ENCODE measurements at regions not wholly inside any gene's neighbourhood (a gene's known extent, or its start where the extent isn't known, plus 50 kb on each side); places are given as distances from the start of the nearest gene placed in this dataset.

DNA sequence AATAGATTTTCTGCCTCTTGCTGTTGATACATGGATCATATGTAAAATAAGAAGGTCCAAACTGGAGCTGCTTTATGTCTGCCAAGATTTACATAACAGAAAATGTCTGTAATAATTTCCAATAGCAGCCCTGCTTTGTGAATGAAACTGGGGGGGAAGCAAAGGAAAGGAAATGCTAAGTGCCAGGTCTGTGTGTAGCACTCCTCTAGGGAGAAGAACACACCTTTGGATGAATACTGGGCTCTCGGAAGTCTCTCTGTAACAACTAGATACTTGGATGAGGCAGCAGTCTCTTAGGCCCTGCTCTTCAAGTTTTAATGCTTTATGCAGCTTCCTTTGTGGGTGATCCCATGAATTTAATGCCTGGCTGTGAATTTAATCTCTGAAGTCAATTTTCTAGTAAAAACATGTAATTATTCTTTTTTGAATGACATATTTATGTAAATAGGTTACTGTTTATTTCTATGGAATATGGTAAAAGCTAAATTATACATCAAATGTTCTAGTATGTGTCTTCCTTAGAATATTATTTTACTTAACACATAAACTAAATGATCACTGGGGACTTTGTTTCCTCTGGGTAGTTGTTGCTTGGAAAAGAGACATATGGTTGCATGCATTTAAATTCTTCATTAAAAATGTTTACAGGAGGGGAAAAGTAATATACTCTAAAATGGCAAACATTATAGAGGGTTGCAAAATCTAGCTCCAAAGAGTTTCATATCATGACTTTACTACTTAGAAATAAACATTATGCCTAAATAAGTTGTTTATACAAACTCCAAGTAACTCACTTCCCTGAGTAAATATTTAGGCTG, 336.6 kb upstream of the CWC22 start:
- no peak for DNase-seq

- no peak for DNase-seq
These were observed 330.0 kb upstream of the CWC22 start for GRCh38 chr2:180337136-180337535.

GRCh38 chr2:180336550-180336949, 329.5 kb upstream of the CWC22 start:
- no peak for DNase-seq

DNA sequence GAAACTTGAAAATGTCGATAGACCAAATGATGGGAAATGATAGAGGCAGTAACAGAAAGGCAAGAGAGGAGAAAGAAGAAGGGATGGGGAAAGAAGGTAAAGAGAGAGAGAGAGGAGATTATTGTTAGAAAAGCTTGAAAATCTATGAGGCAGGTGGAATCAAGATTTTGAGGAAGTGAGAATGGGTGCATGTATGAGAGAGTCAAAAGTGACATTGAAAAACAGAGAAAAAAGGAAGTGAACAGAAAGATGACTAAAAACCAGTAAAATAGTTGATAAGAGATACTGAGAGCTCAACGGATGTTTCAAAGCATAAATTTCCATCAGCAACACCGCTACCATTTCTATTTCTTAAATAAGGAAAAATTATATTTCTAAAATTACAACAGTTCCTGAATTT, 327.4 kb upstream of the CWC22 start:
- DNase-seq: no peak

GRCh38 chr2:180328795-180329422, 321.8 kb upstream of the CWC22 start:
- DNase-seq: no peak

DNA sequence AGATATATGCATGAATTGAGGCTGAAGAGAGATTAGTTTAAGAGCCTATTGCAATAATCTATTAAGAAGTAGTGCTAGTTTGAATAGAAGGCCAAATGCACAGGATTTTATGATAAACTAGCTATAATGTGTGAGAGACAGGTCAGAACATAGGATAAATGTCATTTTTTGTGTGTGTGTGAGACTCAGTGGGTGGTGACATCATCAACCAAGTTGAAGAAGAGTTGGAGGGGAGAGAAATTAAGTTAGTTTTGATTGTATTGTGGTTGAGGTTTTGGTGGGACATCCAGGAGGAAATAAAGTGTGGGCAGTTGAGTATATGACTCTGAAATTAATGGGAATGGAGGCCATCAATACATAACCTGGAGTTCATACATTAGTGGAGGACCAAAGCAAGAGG, 320.1 kb upstream of the CWC22 start:
- DNase-seq: no peak

GRCh38 chr2:180325416-180326120, 318.5 kb upstream of the CWC22 start:
- no peak for DNase-seq

DNA sequence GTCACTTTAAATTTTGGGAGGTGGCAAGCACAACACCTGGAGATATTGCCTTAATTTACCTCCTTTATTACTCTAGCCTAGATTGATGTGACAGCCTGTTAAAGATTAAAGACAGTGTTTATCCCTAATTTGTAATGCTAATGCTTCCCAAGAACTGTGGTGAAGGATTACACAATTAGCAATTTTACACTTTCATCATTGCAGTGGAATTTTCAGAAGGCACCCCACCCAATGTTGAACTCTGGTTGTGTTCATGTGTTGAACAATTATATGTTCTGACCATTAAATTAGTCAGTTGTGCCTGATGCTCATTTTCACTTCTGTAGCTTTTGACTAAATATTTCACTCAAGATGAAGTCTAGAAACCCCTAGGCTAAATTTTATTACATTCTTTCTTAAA, 317.1 kb upstream of the CWC22 start:
- DNase-seq: no peak

GRCh38 chr2:180322781-180323180, 315.7 kb upstream of the CWC22 start:
- DNase-seq: no peak

GRCh38 chr2:180319586-180320405, 312.7 kb upstream of the CWC22 start:
- DNase-seq: no peak

DNA sequence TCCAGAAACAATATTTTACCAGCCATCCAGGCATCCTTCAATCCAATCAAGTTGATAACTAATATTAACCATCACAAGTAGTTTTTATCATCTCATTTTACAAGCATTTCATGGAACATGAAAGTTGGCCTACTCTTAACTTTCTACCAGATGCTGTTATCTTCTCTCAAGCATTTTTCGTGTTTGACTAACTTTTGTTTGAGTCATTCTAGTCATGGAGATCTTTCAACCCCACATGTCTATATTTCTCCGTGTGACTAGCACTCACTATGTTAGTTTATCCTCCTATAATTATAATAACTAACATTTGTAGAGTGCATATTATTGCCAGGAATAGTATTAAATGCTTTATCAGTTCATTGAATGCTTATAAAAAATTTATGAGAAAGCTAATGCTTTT, 307.0 kb upstream of the CWC22 start:
- no peak for DNase-seq

- no peak for DNase-seq
These were observed 305.4 kb upstream of the CWC22 start for GRCh38 chr2:180312542-180312941.

DNA sequence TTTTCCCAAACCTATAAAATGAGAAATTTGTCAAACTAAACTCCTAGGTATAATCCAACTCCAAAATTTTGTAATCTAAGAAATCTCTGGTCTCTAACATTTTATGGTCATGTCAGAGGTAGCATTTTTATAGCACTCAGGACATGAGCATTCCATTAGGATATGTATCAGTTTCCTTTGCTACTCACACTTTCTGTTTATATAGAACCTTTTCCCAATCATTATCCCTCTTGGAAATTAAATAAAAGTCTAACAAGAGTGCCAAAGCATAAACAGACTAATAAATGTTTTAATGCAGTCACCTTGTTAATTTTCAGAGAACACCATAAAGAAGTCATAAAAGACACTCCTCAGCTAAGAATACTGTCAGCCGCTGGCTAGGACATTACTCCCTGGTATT, 300.0 kb upstream of the CWC22 start:
- DNase-seq: no peak

DNA sequence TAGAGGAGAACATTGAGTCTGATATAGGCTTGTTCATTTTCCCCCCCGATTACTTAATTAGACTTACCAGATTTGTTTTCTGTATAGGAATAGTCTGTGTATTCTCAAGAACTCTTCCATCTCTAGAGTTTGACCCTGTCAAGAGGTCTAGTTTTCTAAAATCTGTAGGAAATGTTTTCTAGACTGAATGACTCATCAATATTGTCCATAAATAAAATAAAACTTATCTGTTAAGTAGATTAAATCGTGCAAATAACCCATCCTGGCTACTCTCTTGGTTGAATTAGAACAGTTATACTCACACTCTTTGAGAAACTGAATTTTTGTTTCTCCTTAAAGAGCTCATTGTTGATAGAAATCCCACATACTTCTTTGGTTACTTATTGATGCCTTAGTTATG, 299.2 kb upstream of the CWC22 start:
- DNase-seq: no peak

DNA sequence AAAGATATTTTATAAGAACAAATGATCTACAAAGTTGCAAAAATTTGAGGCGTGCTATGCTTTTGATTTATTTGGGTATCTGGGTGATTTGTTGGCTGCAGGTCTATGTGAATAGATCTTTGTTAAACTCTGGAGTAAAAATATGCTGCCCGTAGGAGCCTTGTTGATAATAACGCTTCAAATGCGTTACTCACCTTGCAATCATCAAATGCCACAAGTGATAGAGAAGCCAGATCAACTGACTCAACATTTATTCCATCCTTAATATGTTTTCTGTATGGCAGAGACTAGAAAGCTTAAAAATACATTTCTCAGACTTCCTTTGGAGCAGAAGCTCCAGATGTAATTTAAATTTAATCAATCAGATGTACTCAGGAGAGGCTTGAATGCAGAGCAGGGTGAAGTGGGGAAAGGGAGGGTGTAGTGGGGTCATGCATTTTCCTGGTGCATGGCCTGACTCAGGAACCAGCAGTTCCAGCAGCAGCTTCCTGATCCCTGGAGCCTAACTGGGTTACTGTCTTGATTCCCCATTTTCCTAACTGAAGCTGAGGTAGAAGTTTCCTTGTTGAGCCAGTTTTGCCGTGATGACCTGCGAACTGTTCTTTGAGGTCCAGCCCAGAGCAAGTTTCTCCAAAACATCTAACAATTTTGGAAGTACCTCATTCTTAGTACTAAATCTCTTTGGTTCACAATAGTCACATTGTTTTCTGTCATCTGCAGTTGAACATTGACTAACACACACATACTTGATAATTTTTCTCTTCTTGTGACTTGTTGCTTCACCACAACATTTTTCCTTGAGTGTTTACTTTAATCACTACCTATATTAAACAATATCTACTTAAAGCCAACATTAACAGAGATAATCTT, 284.7 kb upstream of the CWC22 start:
- no peak for DNase-seq

DNA sequence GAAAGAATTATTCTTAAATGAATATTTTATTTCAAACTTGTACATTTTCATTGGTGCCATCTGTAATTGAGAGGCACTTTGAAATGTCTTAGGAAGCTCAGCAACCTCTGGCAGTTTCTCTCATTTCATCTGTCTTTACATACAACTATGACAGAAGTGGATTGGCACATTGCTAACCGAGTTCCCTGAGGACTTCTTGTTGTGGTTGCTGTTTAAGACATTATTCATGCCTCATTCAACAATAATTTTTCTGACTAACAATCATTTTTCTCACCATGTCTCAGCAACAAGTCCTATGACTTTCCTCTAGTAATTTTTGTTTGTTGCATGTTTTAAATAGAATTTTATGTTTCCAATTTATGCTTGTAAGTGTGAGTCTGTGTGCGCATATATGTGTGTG, 284.0 kb upstream of the CWC22 start:
- DNase-seq: no peak

- no peak for DNase-seq
These were observed 282.5 kb upstream of the CWC22 start for GRCh38 chr2:180289627-180290026.

DNA sequence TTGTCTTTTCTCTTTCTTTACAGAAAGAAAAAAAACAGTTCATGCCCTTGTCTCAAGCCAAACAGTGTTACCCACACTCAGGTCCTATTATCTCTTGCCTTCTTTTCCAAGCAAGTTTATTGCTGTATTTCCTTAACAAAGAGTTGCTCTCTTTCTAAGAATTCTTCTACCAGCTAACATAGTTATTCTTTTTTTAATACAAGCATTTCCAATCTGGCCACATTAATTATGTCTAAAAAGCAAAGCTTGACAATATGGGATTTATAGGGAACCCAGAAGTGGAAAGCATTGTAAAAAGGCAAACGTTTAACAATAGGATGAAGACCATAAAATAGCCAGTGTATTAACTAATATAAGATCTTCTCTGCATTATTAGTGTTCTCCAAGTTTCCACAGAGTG, 272.5 kb upstream of the CWC22 start:
- DNase-seq: no peak

DNA sequence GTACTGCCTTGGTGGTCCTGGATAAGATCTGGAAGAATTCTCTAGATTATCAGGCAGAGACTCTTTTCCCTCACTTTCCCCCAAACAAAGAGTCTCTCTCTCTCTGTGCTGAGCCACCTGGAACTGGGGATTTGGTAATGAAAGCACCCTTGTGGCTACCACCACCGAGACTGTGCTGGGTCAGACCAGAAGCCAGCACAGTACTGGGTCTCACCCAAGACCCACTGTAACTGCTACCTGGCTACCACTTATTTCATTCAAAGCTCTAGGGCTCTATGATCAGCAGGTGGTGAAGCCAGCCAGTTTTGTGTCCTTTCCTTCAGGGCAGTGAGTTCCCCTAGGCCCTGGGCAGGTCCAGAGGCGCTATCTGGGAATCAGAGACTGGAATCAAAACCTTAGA, 269.6 kb upstream of the CWC22 start:
- DNase-seq: no peak

- no peak for DNase-seq
These were observed 260.9 kb upstream of the CWC22 start for GRCh38 chr2:180268006-180268405.

GRCh38 chr2:180261976-180262375, 254.9 kb upstream of the CWC22 start:
- no peak for DNase-seq

DNA sequence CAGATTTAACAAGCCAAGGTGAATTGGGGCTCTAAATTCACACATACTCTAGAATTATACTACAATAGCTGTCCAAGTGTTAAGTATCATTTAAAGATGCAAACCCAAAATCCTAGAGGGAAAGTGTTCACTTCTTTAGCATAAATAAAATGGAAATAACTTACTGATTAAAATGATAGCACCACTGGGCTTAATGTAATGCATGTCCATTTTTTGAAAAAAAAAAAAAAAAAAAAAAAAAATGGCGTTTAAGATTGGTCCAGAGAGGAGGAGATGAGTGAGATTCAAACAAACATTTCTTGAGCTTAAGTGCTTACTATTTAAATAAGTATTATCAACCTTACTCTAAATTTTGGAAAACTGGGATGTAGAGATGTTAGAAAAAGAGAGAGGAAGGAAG, 251.5 kb upstream of the CWC22 start:
- DNase-seq: no peak
